ENCODE measurements at regions not wholly inside any gene's neighbourhood (a gene's known extent, or its start where the extent isn't known, plus 50 kb on each side); places are given as distances from the start of the nearest gene placed in this dataset.

DNA sequence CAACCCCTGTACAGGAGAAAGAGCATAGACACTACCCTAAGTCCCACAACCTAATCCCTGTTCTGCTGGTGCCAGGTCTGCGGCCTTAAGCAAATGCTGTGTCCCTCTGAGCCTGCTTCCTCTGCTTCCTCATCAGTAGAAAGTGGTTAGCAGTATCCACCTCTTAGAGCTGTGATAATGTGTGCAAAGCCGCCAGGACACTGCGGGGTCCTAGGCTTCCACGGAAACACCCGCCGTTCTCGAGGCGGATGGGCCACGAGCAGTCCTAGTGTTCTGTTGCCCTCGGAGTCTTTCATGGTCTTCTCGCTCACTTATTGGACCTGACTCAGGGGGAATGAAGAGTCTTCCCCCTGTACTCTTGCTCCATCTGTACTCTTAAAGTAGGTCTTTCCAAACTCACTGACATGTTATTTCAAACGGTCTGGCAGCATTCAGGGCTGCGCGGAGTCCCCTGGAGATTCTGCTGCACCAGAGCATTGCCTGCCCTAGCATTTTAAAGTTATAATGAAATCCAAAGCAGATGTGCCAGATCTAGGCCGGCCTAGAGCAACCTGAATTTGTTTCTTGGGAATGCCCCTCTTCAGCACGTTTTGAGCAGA, 107.2 kb upstream of the ZNF236 start:
- TF ChIP-seq, protein P1, sequence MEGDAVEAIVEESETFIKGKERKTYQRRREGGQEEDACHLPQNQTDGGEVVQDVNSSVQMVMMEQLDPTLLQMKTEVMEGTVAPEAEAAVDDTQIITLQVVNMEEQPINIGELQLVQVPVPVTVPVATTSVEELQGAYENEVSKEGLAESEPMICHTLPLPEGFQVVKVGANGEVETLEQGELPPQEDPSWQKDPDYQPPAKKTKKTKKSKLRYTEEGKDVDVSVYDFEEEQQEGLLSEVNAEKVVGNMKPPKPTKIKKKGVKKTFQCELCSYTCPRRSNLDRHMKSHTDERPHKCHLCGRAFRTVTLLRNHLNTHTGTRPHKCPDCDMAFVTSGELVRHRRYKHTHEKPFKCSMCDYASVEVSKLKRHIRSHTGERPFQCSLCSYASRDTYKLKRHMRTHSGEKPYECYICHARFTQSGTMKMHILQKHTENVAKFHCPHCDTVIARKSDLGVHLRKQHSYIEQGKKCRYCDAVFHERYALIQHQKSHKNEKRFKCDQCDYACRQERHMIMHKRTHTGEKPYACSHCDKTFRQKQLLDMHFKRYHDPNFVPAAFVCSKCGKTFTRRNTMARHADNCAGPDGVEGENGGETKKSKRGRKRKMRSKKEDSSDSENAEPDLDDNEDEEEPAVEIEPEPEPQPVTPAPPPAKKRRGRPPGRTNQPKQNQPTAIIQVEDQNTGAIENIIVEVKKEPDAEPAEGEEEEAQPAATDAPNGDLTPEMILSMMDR (IDR thresholded peaks at IDR 0.05; ENCODE audit: borderline replicate concordance, extremely low read depth, low read length, poor library complexity, severe bottlenecking): no peak
- TF ChIP-seq EZH2 (IDR thresholded peaks at IDR 0.05; ENCODE audit: borderline replicate concordance, low read depth, low read length, severe bottlenecking): no peak

All from DND-41 (cell line).